ENCODE measurements at regions not wholly inside any gene's neighbourhood (a gene's known extent, or its start where the extent isn't known, plus 50 kb on each side); places are given as distances from the start of the nearest gene placed in this dataset.

DNA sequence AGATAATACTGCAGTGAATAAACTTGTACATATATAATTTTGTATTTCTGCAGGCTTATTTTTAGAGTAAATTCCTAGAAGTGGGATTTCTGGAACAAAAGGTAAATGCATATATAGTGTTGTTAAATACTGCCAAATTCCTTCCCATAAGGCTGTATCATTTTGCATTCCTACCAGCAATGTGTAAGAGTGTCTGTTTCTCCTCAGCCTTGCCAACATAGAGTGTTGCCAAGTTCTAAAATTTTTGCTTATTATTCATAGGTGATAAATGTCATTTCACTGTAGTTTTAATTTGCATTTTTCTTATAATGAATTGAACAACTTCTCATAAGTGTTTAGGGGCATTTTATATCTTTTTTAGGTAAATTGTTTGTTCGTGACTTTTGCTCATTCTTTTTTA, 174.2 kb upstream of the ZBED5 start:
- Histone ChIP-seq H3K4me2 (no peak overlapping the region), H3K4me1 (replicated peaks; ENCODE audit: insufficient read depth) (no peaks in the 10 kb centered on the region), H3K9me3 (ENCODE audit: insufficient read depth, low read depth) (no peaks in the 10 kb centered on the region), H3K36me3 (ENCODE audit: low read depth) (no peaks in the 10 kb centered on the region), H3K9me2 (ENCODE audit: insufficient read depth) (no peaks in the 10 kb centered on the region), H3F3A (ENCODE audit: insufficient read depth, low read depth) (no peaks in the 10 kb centered on the region), H3K27me3 (ENCODE audit: insufficient read depth, low read depth) (peaks cover 12% of the 10 kb centered on the region; the same call in 1 of the 2 replicates), H2AFZ (no peak overlapping the region), H3K79me2 (ENCODE audit: low read depth) (no peaks in the 10 kb centered on the region), H3K4me3 (no peak overlapping the region), H3K27ac (no peak overlapping the region), H4K20me1 (ENCODE audit: insufficient read depth) (no peaks in the 10 kb centered on the region)
- no TSS peak for BruUV-seq (replicated peaks)
- POLR2A ChIA-PET (ENCODE audit: unreplicated experiment), result no interaction called here
- intact Hi-C loops (cut with micrococcal nuclease; ENCODE audit: unreplicated experiment), result no loop called here
- CTCF ChIA-PET, result interaction anchor here (0.6 kb wide), 1 partner anchor 98 kb away, joined by 4 read pairs; no protein-coding TSS in a partner anchor
- DNase-seq, result no peak
- TF ChIP-seq EZH2 (IDR thresholded peaks at IDR 0.05; ENCODE audit: low read depth), result no peak
- TF ChIP-seq, protein P1, sequence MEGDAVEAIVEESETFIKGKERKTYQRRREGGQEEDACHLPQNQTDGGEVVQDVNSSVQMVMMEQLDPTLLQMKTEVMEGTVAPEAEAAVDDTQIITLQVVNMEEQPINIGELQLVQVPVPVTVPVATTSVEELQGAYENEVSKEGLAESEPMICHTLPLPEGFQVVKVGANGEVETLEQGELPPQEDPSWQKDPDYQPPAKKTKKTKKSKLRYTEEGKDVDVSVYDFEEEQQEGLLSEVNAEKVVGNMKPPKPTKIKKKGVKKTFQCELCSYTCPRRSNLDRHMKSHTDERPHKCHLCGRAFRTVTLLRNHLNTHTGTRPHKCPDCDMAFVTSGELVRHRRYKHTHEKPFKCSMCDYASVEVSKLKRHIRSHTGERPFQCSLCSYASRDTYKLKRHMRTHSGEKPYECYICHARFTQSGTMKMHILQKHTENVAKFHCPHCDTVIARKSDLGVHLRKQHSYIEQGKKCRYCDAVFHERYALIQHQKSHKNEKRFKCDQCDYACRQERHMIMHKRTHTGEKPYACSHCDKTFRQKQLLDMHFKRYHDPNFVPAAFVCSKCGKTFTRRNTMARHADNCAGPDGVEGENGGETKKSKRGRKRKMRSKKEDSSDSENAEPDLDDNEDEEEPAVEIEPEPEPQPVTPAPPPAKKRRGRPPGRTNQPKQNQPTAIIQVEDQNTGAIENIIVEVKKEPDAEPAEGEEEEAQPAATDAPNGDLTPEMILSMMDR (conservative IDR thresholded peaks at IDR 0.05), result no peak

DNA sequence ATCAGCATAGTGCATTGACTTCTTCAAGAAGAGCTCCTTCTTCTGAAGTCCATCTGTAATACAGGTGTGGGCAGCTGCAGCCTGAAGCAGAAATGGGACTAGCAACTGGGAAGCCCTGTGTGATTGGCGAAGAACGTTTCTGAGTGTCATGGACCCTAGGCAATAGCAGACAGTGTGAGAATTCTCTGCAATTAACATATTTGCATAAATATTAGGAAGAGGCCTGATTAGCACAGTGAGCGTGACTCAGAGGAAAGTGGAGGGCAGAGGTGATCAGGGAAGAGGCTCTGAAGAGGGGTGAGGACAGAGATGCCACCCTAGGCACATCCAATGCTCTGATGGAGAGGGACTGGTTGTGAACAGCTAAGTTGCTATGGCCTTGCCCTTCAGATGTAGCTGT, 171.2 kb upstream of the ZBED5 start:
- ChIA-PET POLR2A (ENCODE audit: unreplicated experiment) (no interaction called here), CTCF (interaction anchor here (1.8 kb wide), 1 partner anchor 759 kb away, joined by 20 read pairs; no protein-coding TSS in a partner anchor)
- no peaks in the 10 kb centered on the region for H3K4me1 ChIP-seq (replicated peaks; ENCODE audit: insufficient read depth)
- BruUV-seq (replicated peaks), result no TSS peak
- peaks cover 7% of the 10 kb centered on the region; the same call in 1 of the 2 replicates for H3K27me3 ChIP-seq (ENCODE audit: insufficient read depth, low read depth)
- H4K20me1 ChIP-seq (ENCODE audit: insufficient read depth), result no peaks in the 10 kb centered on the region
- no peaks in the 10 kb centered on the region for H3K9me3 ChIP-seq (ENCODE audit: insufficient read depth, low read depth)
- H3K27ac ChIP-seq, result no peak overlapping the region
- no peak for TF ChIP-seq EZH2 (IDR thresholded peaks at IDR 0.05; ENCODE audit: low read depth)
- TF ChIP-seq, protein P1 (conservative IDR thresholded peaks at IDR 0.05), result no peak
- no peak overlapping the region for H3K4me2 ChIP-seq
- no peaks in the 10 kb centered on the region for H3F3A ChIP-seq (ENCODE audit: insufficient read depth, low read depth)
- no peaks in the 10 kb centered on the region for H3K79me2 ChIP-seq (ENCODE audit: low read depth)
- DNase-seq, result no peak
- H3K4me3 ChIP-seq, result no peak overlapping the region
- intact Hi-C loops (cut with micrococcal nuclease; ENCODE audit: unreplicated experiment), result no loop called here
- no peak overlapping the region for H2AFZ ChIP-seq
- no peaks in the 10 kb centered on the region for H3K36me3 ChIP-seq (ENCODE audit: low read depth)
- no peaks in the 10 kb centered on the region for H3K9me2 ChIP-seq (ENCODE audit: insufficient read depth)

DNA sequence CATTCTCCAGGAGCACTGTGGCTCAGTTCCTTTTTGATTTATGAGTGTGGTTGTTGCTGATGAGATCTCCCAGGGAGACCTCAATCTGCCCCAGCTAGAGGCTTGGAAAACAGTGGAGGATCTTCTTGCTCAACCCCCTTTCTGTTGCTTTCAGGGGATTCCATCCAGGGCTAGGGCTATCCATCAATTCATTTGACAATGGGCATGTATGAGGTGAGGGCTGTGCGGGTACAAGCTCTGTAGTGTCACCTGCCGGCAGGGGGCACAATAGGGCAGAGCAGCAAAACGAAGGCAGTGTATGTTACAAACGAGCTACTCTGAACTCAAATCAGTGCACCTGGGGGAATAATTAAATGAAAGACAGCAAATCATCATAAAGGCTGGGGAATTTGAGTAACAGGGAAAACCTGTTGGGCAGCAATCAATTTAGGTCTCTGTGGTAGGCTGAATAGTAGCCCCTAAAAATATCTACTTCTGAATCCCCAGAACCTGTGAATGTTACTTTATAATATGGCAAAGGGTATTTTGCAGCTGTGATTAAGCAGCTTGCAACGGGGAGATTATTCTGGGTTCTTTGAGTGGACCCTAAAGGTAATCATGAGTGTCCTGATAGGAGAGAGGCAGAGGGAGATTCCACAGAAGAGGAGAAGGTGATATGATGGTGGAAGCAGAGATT, 170.3 kb upstream of the ZBED5 start:
- Histone ChIP-seq H3F3A (ENCODE audit: insufficient read depth, low read depth) (no peaks in the 10 kb centered on the region), H3K4me1 (replicated peaks; ENCODE audit: insufficient read depth) (no peaks in the 10 kb centered on the region), H3K36me3 (ENCODE audit: low read depth) (no peaks in the 10 kb centered on the region), H3K9me3 (ENCODE audit: insufficient read depth, low read depth) (no peaks in the 10 kb centered on the region), H3K4me2 (no peak overlapping the region), H3K27me3 (ENCODE audit: insufficient read depth, low read depth) (peaks cover 4% of the 10 kb centered on the region; the same call in 1 of the 2 replicates), H2AFZ (no peak overlapping the region), H4K20me1 (ENCODE audit: insufficient read depth) (no peaks in the 10 kb centered on the region), H3K4me3 (no peak overlapping the region), H3K9me2 (ENCODE audit: insufficient read depth) (no peaks in the 10 kb centered on the region), H3K27ac (no peak overlapping the region), H3K79me2 (ENCODE audit: low read depth) (no peaks in the 10 kb centered on the region)
- ChIA-PET POLR2A (ENCODE audit: unreplicated experiment) (no interaction called here), CTCF (interaction anchor here (0.6 to 1.8 kb wide), 9 partner anchors 13 to 760 kb away, joined by 3 to 20 read pairs (median 3); no protein-coding TSS in a partner anchor)
- TF ChIP-seq, protein P1 (conservative IDR thresholded peaks at IDR 0.05), result peak; percentile 76
- TF ChIP-seq EZH2 (IDR thresholded peaks at IDR 0.05; ENCODE audit: low read depth), result no peak
- peak in 1 of 2 experiments; percentile 44 for DNase-seq
- no TSS peak for BruUV-seq (replicated peaks)
- intact Hi-C loops (cut with micrococcal nuclease; ENCODE audit: unreplicated experiment), result loop anchor here (1.0 kb wide), 1 partner anchor 759 kb away; no protein-coding TSS in a partner anchor
